Fibroblast of gingiva (primary cell): ENCODE measurements at regions not wholly inside any gene's neighbourhood (a gene's known extent, or its start where the extent isn't known, plus 50 kb on each side); places are given as distances from the start of the nearest gene placed in this dataset.
A peak's percentile ranks its signal among the peaks of the same experiment; 100 is the strongest.

Source experiments
- DNase-seq: peaks from one replicate; pipeline ENCODE4 v3.0.0-alpha.2; 2011; ENCODE audit warnings: low read depth

DNA sequence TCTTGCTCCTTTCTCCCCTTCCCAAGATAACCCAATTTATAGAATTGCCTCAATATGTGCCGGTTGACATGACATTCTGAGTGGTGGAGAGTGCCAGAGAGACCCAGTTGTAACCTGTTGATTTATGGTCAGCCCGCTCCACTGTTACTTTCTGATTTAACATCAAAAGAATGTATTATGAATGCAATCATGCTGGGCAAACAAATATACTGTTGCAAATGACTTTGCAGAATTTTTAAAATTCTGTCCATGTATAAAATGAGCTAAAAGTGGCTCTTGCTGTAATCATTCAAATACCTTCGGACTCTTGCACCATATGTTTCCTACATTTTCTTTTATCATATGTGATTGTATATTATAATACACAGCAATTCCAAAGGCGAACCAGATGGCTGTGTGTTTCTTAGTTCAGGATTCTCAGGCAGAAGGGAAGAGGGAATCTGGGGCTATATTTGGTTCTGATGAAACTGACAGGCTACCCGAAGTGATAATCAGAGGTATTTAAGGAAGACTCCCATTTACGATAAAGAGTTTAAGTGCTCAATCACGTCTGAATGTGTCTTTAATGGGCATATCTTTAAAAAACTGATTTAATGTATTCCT is 131.7 kb downstream of the CLCN4 start:
- peak; percentile 26 for DNase-seq

GRCh38 chrX:10296576-10296975 is 139.8 kb downstream of the CLCN4 start:
- DNase-seq: peak; percentile 83

DNA sequence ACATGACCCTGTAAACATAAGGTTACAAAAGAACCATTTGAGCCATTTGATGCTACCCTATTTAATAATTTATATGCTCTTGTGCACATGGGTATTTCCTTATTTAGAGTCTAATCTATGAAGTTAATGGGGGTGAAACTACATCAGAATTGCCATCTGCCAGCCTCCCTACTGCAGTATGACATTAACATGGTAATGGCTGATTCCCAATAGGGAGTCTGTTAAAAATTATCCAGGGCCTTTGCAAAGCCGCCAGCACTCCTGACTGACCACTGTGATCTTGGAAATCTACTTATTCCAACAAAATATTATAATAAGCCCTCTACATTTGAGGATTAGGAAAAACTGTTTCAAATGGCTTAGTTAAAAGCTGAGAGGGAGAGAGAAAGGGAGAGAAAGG is 153.7 kb downstream of the CLCN4 start:
- DNase-seq: no peak

- no peak for DNase-seq
Measured at GRCh38 chrX:10314530-10315104, 157.8 kb downstream of the CLCN4 start.

DNA sequence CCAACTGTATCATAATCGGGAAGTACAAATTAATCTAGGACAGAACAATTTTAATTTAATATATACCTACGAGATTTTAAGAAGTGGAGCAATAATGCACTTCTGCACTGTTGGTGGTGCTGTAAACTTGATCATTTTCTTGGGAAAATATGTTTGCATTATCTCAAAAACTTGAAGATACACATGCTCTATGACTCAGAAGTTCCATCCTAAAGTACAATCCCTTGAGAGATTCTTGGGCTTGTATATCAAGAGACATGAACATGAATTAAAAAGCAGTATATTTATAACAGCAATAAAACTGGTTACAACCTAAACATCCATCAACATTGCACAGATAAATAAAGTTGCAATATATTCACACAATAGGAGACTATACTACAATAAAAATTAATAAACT is 168.8 kb downstream of the CLCN4 start:
- DNase-seq: peak; percentile 55

DNA sequence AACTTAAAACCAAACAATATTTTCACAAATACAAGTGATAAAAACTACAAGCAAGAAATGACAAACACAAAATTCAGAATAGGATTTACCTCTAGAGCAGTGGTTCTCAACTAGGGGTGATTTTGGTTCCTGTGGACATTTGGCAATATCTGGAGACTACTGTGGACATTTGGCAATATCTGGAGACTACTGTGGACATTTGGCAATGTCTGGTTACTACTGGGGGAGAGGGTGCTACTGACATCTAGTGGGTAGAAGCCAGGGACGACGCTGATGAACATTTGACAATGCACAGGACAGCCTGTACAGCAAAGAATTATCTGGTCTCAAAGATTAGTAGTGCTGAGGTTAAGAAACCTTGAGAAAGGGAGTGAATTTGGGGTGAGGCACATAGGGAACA is 169.8 kb downstream of the CLCN4 start:
- DNase-seq: peak; percentile 71

DNA sequence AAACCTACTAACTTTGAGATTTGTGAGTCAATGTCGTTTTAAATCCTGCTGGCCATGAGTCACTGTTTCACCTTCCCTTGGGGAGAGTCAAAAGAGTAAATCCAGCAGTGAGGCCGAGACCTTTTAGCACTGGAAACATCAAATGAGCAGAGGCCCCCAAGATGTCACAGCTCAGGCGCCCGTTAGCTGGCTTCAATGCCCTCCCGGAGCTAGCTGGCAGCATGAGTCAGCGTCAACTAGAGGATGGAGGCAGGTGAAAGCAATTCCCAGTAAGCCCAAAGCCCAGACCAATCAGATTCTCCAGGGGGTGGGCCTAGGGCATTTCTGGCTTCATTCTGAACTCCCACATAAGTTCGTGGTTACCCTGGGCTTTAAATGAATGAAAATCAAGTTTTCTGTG is 170.9 kb downstream of the CLCN4 start:
- DNase-seq: no peak

GRCh38 chrX:10329984-10330383 is 173.2 kb downstream of the CLCN4 start:
- no peak for DNase-seq

DNA sequence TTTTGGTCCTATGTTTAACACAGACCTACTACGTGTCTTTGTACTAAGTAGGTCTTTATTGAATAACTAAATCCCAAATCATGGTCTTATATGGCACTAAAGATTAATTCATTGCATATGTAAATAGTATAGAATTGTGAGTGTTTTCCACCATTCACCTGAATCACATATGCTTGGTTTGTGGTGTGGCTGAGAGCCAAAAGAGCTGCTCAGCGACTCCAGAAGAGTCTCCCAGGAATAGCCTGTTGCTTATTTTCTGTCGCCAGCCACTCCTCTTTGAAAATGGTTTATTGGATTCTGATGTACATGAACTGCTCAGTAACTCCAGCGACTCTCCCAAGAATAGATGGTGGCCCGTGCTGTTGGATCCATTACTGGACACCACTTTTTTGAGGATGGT is 184.5 kb downstream of the CLCN4 start:
- DNase-seq: no peak

GRCh38 chrX:10350221-10350620 is 193.4 kb downstream of the CLCN4 start:
- DNase-seq: no peak

- peak; percentile 73 for DNase-seq
Measured at GRCh38 chrX:10350981-10351380, 194.2 kb downstream of the CLCN4 start.

GRCh38 chrX:10352536-10352935 is 195.8 kb downstream of the CLCN4 start:
- DNase-seq: no peak

DNA sequence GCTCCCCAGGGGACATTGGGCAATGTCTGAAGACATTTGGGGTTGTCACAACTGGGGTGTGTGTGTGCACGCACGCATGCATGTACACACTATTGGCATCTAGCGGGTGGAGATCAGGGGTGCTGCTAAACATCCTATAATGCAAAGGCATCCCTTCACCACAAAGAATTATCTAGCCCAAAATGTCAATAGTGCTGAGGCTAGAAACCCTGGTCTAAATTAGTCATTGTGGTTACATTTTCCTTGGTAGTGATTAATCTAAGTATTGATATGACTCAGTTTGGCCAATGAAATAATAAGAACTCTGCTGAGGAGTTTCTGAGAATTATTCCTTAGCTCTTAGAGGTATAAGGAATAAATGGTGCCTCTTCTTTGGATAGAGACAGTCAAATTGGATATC is 200.2 kb downstream of the CLCN4 start:
- no peak for DNase-seq

- no peak for DNase-seq
Measured at GRCh38 chrX:10358958-10359357, 202.2 kb downstream of the CLCN4 start.

DNA sequence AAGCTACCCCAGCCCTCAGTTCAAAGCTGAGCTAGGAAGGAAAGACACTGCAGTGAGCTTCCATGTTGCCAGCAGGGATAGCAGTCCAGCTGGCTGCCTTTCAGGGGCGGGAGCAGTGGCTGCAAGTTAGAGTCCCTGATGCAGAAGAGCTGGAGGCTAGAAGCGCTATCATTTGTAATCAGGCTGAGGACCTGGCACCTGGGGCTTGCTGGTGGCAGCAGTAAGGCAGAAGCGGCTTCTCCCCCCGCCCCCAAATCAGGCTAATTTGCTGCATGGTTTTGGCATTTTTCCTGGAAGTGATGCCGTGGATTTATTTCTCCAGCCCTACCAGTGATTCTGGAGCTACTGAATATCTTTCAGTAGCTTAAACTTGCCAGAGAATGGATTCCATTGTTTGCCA is 203.3 kb downstream of the CLCN4 start:
- no peak for DNase-seq

DNA sequence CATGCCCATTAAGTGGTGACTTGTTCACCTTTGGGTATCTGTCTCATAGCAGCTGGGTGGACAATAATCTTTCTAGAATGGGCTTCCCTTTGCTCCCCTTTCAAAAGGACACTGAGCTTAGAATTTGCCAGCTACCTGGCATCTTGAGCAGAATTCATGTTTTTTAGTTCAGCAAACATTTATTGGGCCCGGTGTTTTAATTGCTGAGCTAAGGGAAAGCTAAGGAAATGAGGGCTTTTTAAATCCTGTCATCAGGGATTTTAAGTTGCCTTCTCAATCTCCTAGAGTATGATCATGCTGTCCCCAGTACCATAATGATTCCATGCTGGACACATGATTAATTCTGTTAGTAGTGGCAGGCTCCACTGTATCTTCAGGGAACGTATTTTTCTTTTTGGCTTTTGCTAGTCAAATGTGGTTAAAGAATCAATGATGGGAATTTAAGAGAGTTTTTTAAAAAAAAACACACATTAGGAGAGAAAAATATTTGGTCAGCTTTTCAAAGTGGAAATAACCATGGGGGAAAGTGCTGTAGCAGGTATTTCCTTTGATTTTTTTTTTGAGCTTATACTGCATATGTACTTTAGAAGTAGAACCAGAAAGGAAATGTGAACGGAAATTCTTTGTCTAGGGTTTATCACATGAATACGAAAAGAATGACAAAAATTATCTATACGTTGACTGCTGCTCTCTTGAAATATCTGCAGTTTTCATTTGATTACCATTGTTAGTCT is 208.9 kb downstream of the CLCN4 start:
- DNase-seq: no peak

DNA sequence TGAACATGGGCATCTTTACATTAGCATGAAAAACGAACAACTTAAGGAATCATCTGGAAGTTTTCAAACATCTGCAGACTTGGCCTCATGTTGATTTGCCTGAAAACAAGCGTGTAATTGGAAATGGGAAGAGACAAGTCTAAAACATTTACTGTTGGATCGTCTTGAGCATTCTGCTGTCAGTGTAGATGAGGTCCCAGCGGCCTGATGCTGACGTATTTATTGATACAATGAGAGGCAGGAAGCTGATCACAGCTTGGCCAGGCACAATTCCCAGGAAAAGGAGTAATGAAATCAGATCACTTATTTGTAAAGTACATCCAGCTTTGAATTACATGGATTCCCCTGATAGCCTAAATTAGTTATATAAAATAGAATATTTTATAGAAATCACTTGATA is 210.6 kb downstream of the CLCN4 start:
- DNase-seq: no peak

DNA sequence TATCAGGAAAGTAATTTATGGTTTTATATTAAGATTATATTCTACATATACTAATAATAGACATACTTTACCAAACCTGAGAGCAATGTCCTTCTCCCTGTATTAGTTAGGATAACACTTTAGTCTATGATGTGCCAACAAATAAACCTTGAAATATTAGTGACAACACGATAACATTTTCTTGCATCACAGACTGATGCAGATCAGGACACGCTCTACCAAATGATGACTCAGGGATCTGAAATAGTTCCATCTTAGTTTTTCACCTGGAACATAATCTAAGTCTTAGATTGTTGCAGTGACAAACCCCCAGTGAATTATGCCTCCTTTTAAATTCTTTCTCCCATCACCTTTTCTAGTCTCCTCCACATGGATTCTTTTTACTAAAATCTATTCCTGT is 214.2 kb downstream of the CLCN4 start:
- no peak for DNase-seq

- DNase-seq: no peak
Measured at GRCh38 chrX:10377427-10377826, 220.7 kb downstream of the CLCN4 start.

GRCh38 chrX:10379878-10380277 is 223.1 kb downstream of the CLCN4 start:
- DNase-seq: no peak

GRCh38 chrX:10380300-10380699 is 223.5 kb downstream of the CLCN4 start:
- DNase-seq: no peak

GRCh38 chrX:10381193-10381592 is 224.4 kb downstream of the CLCN4 start:
- no peak for DNase-seq

DNA sequence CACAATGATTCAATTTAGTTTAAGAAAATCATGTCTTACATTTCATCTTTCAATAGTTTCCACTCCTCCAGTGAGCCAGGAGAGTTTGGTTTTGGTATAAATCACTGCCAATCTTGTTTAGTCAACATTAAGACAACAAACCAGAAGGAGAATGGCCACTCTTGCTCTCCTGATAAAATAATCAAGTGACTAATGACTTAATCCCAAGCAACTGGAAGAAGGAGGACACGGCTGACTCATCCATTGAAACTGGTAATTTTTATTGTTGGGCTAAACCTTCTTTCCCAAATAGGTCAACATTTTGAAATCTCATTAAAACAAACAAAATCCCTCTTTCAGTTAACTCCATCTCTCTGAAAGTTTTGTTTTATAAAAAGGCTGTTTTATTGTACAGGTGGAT is 230.2 kb downstream of the CLCN4 start:
- peak; percentile 13 for DNase-seq

GRCh38 chrX:10390187-10390586 is 230.2 kb downstream of the MID1 start:
- no peak for DNase-seq
